ENCODE measurements at regions not wholly inside any gene's neighbourhood (a gene's known extent, or its start where the extent isn't known, plus 50 kb on each side); places are given as distances from the start of the nearest gene placed in this dataset.

- TF ChIP-seq CTCF (conservative IDR thresholded peaks at IDR 0.05; ENCODE audit: low read depth, low read length) (no peak), EZH2 (IDR thresholded peaks at IDR 0.05; ENCODE audit: low read length, unreplicated experiment) (no peak)
Observed at GRCh38 chr5:175582697-175583096, 75.2 kb upstream of the HRH2 start.

Measured in PC-3 (cell line).